ENCODE measurements at regions not wholly inside any gene's neighbourhood (a gene's known extent, or its start where the extent isn't known, plus 50 kb on each side); places are given as distances from the start of the nearest gene placed in this dataset.

- no peak for TF ChIP-seq CREB1 (IDR thresholded peaks at IDR 0.05; ENCODE audit: low read depth)
- TF ChIP-seq ZBTB7A (IDR thresholded peaks at IDR 0.05; ENCODE audit: low read depth): no peak
- no peak for TF ChIP-seq RAD21 (IDR thresholded peaks at IDR 0.05; ENCODE audit: low read depth)
These were observed 181.8 kb downstream of the BARX2 start for GRCh38 chr11:129557421-129557820.

Measured in Ishikawa (cell line).